ENCODE measurements at regions not wholly inside any gene's neighbourhood (a gene's known extent, or its start where the extent isn't known, plus 50 kb on each side); places are given as distances from the start of the nearest gene placed in this dataset.

DNA sequence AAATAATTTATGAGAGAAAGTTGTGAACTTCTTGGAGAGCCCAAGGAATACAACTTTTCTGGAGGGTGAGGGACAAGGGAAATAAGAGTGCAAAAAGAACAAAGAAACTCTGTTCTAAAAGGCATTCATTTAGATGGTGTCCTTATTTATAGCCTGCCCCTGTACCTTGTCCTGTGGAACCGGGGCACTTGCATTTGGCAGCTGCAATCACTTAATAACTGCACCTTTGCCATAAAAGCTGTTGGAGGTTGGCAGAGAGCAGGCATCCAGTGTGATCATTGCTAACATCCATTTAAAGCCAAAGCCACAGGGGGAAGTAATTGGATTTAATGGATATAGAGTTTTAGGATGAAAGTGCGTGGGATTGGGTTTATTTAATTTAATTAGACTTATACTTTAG, 50.8 kb upstream of the SGK1 start:
- Histone ChIP-seq H3K27me3 (no peaks in the 10 kb centered on the region), H3K4me1 (peaks cover 3% of the 10 kb centered on the region), H3K27ac (no peak overlapping the region), H3K9me3 (no peaks in the 10 kb centered on the region), H3K36me3 (no peaks in the 10 kb centered on the region), H3K9ac (ENCODE audit: low read depth in 2 of 2, low read length in 2 of 2) (no peak overlapping the region), H3K4me3 (no peak overlapping the region)
- TF ChIP-seq, protein P1, sequence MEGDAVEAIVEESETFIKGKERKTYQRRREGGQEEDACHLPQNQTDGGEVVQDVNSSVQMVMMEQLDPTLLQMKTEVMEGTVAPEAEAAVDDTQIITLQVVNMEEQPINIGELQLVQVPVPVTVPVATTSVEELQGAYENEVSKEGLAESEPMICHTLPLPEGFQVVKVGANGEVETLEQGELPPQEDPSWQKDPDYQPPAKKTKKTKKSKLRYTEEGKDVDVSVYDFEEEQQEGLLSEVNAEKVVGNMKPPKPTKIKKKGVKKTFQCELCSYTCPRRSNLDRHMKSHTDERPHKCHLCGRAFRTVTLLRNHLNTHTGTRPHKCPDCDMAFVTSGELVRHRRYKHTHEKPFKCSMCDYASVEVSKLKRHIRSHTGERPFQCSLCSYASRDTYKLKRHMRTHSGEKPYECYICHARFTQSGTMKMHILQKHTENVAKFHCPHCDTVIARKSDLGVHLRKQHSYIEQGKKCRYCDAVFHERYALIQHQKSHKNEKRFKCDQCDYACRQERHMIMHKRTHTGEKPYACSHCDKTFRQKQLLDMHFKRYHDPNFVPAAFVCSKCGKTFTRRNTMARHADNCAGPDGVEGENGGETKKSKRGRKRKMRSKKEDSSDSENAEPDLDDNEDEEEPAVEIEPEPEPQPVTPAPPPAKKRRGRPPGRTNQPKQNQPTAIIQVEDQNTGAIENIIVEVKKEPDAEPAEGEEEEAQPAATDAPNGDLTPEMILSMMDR (IDR thresholded peaks at IDR 0.05) = no peak
- DNase-seq = no peak
- intact Hi-C loops (cut with DNase I) = no loop called here

Data from colonic mucosa (tissue), 4 donors.